Skeletal muscle tissue (tissue), 3 donors: ENCODE measurements at regions not wholly inside any gene's neighbourhood (a gene's known extent, or its start where the extent isn't known, plus 50 kb on each side); places are given as distances from the start of the nearest gene placed in this dataset.

Experiments
- H3K27ac ChIP-seq: one replicate; pipeline ENCODE4 v1.7.0; 2013; ENCODE audit warnings: mild to moderate bottlenecking, low read depth, low read length, inconsistent platforms
- H3K27me3 ChIP-seq, 3 donors: one replicate each; pipeline ENCODE4 v1.7.0; 2013; ENCODE audit warnings: low read length in 3 of 3; ENCODE audit not compliant: control insufficient read depth in 3 of 3, insufficient read depth in 3 of 3
- H3K36me3 ChIP-seq, 3 donors: one replicate each; pipeline ENCODE4 v1.7.0; 2013; ENCODE audit warnings: low read length in 3 of 3; ENCODE audit not compliant: control insufficient read depth in 3 of 3, insufficient read depth in 3 of 3
- H3K4me1 ChIP-seq, 3 donors: one replicate each; pipeline ENCODE4 v1.7.0; 2013; ENCODE audit warnings: low read length in 3 of 3, mild to moderate bottlenecking in 3 of 3; ENCODE audit not compliant: control insufficient read depth in 3 of 3, insufficient read depth in 3 of 3
- H3K4me3 ChIP-seq, 3 donors: one replicate each; pipeline ENCODE4 v1.7.0; 2013; ENCODE audit warnings: low read length in 3 of 3
- H3K9ac ChIP-seq, 3 donors: one replicate each; pipeline ENCODE4 v1.7.0; 2013; ENCODE audit warnings: low read length in 3 of 3, mild to moderate bottlenecking in 3 of 3, moderate library complexity in 2 of 3, low read depth in 1 of 3
- H3K9me3 ChIP-seq, 3 donors: one replicate each; pipeline ENCODE4 v1.7.0; 2013; ENCODE audit warnings: low read length in 3 of 3; ENCODE audit not compliant: control insufficient read depth in 3 of 3
- donor health status: Osteomylitis.

DNA sequence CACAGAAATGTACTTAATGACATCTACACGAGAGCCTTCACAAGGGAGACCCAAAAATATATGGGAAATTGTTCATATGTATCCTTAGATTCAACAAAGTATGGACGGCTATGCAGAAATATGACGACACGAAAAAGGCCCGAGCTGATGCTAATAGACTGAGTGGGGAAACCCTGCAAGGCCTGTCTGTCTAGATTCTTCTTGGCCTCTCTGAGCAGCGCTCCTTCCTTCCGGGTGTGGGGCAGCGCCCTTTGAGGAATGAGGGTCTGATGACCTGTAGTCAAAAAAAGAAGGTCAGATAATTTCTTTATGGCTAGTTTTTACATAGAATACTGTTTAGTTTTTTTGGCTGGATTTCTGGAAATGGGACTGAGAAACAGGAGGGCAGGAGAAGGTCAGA is 192.8 kb upstream of the AKR1E2 start:
- H3K9me3 ChIP-seq: no peaks in the 10 kb centered on the region
- no peak overlapping the region for H3K9ac ChIP-seq
- H3K4me1 ChIP-seq: peaks cover 0 to 7% (median 7%) of the 10 kb centered on the region in 3 donors
- no peak overlapping the region for H3K4me3 ChIP-seq
- H3K36me3 ChIP-seq: no peaks in the 10 kb centered on the region
- no peak overlapping the region for H3K27ac ChIP-seq
- no peaks in the 10 kb centered on the region for H3K27me3 ChIP-seq

DNA sequence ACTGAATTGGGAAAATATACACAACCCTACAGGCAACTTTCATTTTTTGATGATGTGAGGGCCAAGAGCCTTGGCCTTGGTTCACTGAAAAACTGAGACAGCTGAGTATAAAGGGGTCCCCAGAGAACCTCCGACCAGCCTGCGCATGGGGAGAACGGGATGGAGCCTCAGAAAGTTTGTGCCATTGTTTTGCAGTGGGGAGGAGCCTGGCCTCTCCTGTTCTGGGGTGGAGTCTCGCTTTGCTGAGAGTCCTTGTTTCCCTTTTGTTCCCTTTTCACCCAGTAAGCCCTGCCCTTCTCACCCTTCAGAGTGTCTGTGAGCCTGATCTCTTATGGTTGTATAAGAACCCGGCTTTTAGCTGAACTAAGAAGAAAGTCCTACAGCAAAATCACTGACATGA is 193.2 kb upstream of the AKR1E2 start:
- no peak overlapping the region for H3K4me3 ChIP-seq
- H3K4me1 ChIP-seq: peaks cover 0 to 3% (median 3%) of the 10 kb centered on the region in 3 donors
- no peak overlapping the region for H3K27ac ChIP-seq
- H3K27me3 ChIP-seq: no peaks in the 10 kb centered on the region
- no peak overlapping the region for H3K9ac ChIP-seq
- H3K9me3 ChIP-seq: no peaks in the 10 kb centered on the region
- H3K36me3 ChIP-seq: no peaks in the 10 kb centered on the region

DNA sequence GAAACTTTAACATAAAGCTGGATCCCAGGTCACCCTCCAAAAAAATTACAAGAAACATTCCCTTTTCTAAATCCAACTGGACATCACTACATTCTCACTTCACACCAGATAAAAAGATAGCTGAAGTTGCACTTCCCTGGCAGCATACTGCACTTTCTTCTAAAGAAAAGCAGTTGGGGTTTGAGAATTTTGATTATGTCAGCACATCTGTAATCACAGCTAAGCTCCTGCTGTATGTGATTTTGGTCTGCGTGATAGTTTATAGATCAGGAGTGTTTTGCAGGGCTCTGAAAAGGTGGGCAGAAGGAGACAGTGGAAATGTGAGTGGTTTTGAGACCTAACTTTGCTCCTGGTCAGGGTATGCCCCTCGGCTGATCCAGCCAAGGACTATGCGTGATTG is 199.1 kb upstream of the AKR1E2 start:
- H3K27ac ChIP-seq: no peak overlapping the region
- H3K9ac ChIP-seq: no peak overlapping the region
- H3K27me3 ChIP-seq: no peaks in the 10 kb centered on the region
- H3K4me3 ChIP-seq: no peak overlapping the region
- no peaks in the 10 kb centered on the region for H3K9me3 ChIP-seq
- no peaks in the 10 kb centered on the region for H3K4me1 ChIP-seq
- no peaks in the 10 kb centered on the region for H3K36me3 ChIP-seq

DNA sequence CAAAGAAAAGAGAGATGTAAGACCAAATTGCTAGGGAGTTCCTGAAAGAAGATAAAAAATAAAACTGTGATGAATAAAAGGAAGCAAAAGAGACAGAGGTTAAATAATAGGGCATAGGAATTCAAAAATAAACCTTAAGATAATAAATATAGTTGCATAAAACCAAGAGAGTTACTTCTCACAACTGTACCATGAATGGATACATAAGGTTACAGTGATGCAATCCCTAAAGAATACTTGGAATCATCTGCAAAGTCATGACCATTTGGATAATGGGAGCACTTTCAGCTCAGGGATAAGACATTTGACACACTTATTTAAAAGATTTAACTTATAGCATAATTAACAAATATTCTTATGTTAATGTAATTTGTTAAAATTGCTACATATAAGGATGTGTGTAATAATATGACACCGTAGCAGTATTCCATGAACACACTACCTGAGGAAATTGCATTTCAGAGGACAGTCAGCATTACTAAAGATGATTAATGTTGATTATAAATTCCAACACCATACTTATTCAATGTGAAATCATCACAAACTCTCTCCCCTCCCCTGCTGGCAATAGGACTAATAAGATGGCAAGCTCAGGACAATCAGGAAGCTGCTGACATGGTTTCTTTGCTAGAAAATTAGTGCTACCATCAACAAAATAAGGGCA is 202.1 kb upstream of the AKR1E2 start:
- H3K4me3 ChIP-seq: no peak overlapping the region
- H3K9ac ChIP-seq: no peak overlapping the region
- H3K36me3 ChIP-seq: no peaks in the 10 kb centered on the region
- no peak overlapping the region for H3K27ac ChIP-seq
- H3K27me3 ChIP-seq: no peaks in the 10 kb centered on the region
- no peaks in the 10 kb centered on the region for H3K9me3 ChIP-seq
- H3K4me1 ChIP-seq: no peaks in the 10 kb centered on the region

DNA sequence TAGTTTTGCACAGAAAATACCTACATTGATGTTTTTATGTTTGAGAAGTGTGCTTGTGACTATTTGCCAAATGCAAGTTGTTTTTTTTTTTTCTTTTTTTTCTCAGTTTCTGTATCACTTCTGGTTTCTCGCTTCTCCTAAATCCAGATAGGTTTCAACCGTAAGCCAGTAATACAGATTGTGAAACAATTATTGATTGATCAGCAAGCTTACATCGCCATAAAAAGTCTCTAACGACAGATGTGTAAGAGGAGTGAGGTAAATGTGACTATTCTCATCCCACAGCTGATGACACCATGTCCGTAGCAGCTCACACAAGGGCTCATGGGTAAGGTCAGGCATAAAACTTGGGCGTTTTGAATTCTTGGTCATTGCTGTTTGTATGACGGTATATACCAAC is 202.8 kb upstream of the AKR1E2 start:
- no peaks in the 10 kb centered on the region for H3K4me1 ChIP-seq
- no peak overlapping the region for H3K9ac ChIP-seq
- H3K36me3 ChIP-seq: no peaks in the 10 kb centered on the region
- H3K9me3 ChIP-seq: no peaks in the 10 kb centered on the region
- H3K27me3 ChIP-seq: no peaks in the 10 kb centered on the region
- H3K27ac ChIP-seq: no peak overlapping the region
- no peak overlapping the region for H3K4me3 ChIP-seq

DNA sequence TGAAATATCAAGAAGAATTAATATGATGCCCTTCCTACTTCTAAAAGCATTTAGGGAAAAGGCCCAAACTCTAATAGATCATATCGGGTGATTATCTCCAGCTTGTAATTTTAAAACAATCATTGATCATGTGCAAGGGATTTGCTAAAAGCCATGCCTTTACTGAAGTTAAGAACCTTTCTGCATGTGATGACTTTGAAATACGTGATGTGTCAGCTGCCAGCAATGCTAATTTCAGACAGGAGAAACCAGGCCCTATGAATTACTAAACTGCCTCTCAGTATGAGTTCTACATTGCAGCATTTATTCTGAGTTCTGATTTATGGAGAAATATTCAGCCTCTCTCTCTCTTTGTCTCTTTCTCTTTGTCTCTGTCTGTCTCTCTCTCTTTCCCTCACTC is 203.6 kb upstream of the AKR1E2 start:
- Histone ChIP-seq H3K27ac (no peak overlapping the region), H3K4me1 (no peaks in the 10 kb centered on the region), H3K9me3 (no peaks in the 10 kb centered on the region), H3K27me3 (no peaks in the 10 kb centered on the region), H3K4me3 (no peak overlapping the region), H3K36me3 (no peaks in the 10 kb centered on the region), H3K9ac (no peak overlapping the region)

DNA sequence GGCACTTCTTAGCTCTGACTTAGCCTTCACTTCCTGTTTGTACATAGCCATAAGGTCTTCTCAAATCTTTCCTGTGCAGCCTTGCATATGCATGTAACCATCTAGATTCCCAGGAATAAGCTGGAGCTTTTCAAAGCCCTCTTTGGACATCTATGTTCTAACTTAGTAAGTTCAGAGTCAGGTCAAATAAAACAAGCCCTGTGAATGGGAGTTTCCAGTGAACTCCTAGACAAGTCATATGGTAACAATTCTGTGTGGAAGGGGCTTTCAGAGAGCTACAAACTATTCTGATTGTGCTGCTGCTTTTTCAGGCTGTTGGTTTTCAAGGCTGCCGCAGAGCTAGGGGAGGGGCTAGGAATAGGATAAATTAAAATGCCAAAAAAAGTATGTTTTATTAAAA is 208.4 kb upstream of the AKR1E2 start:
- no peaks in the 10 kb centered on the region for H3K27me3 ChIP-seq
- no peaks in the 10 kb centered on the region for H3K36me3 ChIP-seq
- H3K4me3 ChIP-seq: no peak overlapping the region
- H3K4me1 ChIP-seq: no peaks in the 10 kb centered on the region
- H3K9ac ChIP-seq: no peak overlapping the region
- no peak overlapping the region for H3K27ac ChIP-seq
- H3K9me3 ChIP-seq: peaks cover 0 to 4% (median 0%) of the 10 kb centered on the region in 3 donors

DNA sequence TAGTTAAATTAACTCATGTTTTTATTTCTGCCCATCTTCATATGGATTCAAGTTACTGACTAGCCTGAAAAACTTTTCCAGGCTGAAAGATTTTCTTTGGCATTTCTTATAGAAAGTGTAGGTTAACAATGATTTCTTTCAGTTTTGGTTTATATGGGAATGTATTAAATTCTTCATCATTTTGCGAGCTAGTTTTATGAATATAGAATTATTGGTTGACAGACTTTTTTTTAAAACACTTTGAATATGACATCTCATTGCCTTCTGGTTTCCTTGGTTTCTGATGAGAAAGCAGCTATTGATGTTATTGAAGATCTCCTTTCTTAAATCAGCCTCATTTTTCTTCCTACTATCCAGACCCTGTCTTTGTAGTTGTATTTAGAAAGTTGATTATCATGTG is 211.0 kb upstream of the AKR1E2 start:
- Histone ChIP-seq H3K9me3 (peaks cover 0 to 4% (median 0%) of the 10 kb centered on the region in 3 donors), H3K4me1 (no peaks in the 10 kb centered on the region), H3K36me3 (no peaks in the 10 kb centered on the region), H3K27ac (no peak overlapping the region), H3K4me3 (no peak overlapping the region), H3K27me3 (no peaks in the 10 kb centered on the region), H3K9ac (no peak overlapping the region)

DNA sequence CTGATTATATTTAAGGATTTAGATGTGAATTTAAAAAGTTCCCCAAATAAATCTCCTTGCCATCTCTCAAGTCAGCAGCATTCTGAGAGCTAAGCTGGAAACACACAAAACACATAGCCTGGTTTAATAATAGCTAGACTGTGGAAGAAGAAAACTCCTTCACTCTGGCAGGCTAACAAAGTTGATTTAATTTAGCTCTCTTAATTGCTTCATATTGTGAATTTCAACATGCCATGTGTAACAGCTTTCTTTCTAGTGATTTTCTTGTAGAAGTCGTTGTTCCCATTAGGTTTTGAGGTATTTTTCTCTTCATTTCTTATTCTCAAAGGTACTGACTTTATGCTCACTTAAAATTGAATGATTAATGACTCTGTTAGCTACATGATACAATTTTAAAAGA is 216.8 kb upstream of the AKR1E2 start:
- no peaks in the 10 kb centered on the region for H3K4me1 ChIP-seq
- no peak overlapping the region for H3K4me3 ChIP-seq
- no peaks in the 10 kb centered on the region for H3K27me3 ChIP-seq
- H3K9ac ChIP-seq: no peak overlapping the region
- H3K27ac ChIP-seq: no peak overlapping the region
- H3K36me3 ChIP-seq: no peaks in the 10 kb centered on the region
- H3K9me3 ChIP-seq: no peaks in the 10 kb centered on the region

DNA sequence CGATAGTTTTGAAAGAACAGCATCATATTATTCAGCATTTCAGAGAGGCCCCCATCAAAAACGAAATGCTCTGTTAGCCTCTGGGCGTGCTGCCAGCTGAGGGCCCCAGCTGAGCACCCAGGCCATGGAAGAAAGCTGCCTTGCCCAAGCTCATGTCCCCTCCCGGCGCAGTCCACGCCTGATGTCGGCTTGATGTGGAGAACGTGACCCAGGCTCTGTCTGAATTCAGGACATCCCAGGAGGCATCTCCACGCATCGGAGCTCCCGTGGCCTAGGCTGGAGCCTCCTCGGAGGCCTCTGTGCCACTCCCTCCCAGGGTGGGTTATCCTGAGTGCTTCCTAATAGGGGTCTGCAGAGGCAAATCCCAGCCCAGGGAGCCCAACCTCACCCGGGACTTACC is 218.3 kb upstream of the AKR1E2 start:
- Histone ChIP-seq H3K4me3 (no peak overlapping the region), H3K4me1 (no peaks in the 10 kb centered on the region), H3K36me3 (no peaks in the 10 kb centered on the region), H3K9me3 (no peaks in the 10 kb centered on the region), H3K9ac (no peak overlapping the region), H3K27me3 (no peaks in the 10 kb centered on the region), H3K27ac (no peak overlapping the region)
